Endometrium (tissue), 2 donors: ENCODE measurements at regions not wholly inside any gene's neighbourhood (a gene's known extent, or its start where the extent isn't known, plus 50 kb on each side); places are given as distances from the start of the nearest gene placed in this dataset.

Source experiments
- FAIRE-seq: peaks from 2 replicates; lab custom pipeline; 2012; peaks lifted over from hg19 to GRCh38; lab: Jason Lieb, UNC
- donor health status: control.
- donor health status: control.

DNA sequence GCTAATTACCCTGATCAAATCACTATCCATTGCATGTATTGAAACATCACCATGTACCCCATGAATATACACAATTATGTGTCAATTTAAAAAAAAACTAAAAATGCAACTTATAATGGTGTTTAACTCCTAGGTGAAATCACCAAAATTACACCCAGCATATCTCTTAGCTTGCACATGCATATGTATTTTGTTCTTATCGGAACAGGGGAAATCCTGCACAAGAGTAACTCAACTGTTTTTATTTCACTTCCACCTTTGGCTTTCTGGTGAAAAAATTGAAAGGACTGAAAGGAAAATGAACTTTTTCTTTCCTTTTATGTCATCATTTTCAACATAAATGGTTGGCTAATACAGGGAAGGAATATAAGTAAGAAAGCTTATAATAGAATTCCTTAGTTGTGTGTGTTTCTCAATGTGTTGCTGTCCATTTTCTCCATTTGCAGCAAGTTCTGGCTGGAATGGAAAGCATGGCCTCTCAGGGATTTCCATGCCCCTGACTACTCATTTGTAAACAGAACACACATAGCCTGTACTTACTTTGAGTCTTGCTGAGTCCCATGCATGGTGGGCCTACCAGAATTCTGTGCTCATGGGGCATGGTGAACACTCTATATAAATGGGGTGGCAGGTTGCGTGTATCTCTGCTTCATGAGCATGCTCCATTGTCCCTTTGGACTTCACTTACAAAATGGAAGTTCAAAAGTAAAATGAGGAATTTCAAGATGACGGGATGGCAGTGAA, 462.0 kb downstream of the HS3ST3B1 start:
- FAIRE-seq = no peak

DNA sequence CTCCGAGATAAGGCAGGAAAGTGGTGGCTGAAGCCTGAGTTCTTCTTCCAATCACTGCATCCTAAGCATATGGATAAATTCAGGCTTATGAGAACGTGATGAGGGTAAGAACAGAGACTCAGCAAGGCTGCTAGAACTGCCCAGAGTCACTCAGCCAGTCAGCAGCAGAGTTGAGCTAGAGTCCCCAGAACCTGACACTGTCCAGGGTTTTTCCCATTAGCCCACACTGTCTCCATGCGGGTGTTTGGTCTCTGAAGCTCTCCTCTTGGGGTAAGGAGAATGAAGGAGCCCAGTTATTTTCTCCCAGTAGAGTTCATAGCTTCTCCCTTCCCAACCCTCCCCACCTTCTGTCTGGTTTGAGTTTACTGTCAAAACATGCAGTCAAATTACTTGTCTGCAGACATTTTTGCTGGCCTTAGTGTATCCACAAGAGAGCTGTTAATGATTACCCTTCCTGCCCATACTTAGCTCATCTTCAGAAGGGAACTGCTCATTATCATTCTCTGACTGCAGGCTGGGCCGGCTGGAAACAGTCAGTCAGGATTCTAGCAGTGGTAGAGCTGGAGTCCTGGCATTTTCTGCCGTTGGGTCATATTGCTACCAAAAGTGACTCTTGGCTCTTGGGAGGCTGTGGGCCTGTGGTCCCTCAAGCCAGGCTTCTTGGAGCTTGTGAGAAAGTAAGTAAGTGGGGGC, 460.0 kb downstream of the HS3ST3B1 start:
- no peak for FAIRE-seq

DNA sequence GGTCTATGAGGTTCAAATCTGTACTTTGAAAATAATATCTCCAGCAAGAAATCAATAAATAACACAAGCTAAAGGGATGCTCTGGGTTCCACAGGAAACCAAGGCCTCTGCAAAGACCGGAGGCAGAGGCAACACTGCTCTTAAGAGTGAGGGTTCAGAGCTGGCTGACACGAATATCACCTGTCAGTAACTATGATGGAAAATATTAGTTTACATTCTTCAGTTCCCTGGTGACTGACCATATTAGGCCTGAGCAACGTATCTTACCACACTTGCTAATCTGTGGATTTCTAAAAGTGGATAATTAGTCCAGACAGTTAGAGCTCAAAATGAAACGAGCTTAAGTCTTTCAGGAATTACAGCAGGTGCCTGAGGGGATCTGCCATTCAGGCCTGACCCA, 459.3 kb downstream of the HS3ST3B1 start:
- no peak for FAIRE-seq

DNA sequence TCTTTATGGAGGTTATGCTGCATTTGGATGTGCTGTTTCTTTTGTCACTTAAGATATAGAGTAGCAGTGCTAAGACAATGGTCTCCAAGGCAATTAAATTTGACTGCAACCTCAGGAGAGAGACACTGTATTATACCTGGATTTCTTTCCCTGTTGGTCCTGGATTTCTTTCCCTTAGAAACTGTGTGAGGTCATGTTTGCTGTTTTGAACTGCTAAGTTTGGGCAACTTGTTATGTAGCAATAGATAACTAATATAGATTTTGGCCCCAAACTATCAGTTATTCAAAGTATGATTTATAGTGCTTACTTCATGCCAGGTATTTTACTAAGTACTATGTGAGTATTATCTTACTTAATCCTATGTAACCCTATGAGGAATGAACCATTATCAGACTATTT, 458.4 kb downstream of the HS3ST3B1 start:
- no peak for FAIRE-seq

- FAIRE-seq = no peak
These were observed 455.6 kb downstream of the HS3ST3B1 start for GRCh38 chr17:14756479-14756878.

GRCh38 chr17:14755002-14755401, 454.1 kb downstream of the HS3ST3B1 start:
- no peak for FAIRE-seq

GRCh38 chr17:14753383-14753782, 452.5 kb downstream of the HS3ST3B1 start:
- FAIRE-seq = no peak

GRCh38 chr17:14752011-14752410, 451.1 kb downstream of the HS3ST3B1 start:
- FAIRE-seq = no peak

- FAIRE-seq = no peak
These were observed 450.0 kb downstream of the HS3ST3B1 start for GRCh38 chr17:14750866-14751265.

- no peak for FAIRE-seq
These were observed 448.4 kb downstream of the HS3ST3B1 start for GRCh38 chr17:14749269-14749668.

DNA sequence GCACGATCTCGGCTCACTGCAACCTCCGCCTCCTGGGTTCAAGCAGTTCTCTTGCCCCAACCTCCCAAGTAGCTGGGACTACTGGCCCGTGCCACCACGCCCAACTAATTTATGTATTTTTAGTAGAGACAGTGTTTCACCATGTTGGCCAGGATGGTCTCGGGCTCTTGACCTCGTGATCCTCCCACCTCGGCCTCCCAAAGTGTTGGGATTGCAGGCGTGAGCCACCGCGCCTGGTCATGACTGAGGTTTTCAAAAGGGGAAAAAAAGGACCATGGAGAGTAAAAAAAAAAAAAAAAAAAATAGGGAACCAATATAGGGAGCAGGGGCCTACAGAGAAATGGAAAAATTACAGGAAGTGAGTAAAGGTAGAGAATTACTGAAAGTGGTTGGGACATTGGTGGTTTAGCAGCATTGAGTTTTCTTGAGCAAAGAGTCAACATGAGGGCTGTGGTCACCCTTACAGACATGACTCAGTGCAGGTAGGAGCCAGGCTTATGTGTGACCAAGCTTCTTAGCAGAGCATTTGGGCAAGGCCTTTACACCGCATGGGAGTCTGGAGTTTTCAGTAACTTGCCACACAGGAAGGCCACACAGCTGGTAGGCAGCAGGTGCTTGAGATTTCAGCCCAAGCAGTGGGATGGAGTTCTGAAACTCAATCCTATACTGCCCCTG, 447.3 kb downstream of the HS3ST3B1 start:
- FAIRE-seq = no peak

DNA sequence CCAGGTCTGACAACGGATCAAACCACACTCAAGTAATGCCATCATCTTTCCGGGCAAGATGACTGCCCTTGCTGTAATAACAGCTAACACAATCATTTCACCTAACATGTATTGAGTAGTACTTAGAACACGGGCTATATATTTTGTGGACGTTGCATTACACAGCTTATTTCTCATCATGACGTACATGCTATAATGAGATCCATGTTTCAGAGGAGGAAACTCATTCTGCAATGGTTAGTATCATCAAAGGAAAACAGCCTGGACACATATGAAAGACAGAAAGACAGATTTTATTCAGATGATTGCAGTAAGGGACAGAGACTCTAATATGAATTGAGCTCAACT, 446.7 kb downstream of the HS3ST3B1 start:
- no peak for FAIRE-seq

GRCh38 chr17:14746822-14747602, 446.1 kb downstream of the HS3ST3B1 start:
- FAIRE-seq = no peak

DNA sequence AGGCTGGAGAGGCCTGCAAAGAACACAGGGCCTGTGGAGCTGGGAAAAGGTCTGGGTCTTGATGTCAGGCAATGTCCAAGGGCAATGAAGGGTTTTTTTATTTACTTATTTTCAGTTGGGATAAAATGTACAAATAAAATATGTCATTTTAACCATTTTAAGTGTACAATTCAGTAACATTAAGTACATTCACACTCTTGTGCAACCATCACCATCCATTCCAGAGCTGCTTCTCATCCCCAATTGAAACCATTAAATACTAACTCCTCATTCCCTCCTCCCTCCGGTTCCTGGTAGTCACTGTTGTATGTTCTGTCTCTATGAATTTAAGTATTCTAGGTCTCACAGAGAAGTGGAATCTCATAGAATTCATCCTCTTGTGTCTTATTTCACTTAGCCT, 444.7 kb downstream of the HS3ST3B1 start:
- no peak for FAIRE-seq

DNA sequence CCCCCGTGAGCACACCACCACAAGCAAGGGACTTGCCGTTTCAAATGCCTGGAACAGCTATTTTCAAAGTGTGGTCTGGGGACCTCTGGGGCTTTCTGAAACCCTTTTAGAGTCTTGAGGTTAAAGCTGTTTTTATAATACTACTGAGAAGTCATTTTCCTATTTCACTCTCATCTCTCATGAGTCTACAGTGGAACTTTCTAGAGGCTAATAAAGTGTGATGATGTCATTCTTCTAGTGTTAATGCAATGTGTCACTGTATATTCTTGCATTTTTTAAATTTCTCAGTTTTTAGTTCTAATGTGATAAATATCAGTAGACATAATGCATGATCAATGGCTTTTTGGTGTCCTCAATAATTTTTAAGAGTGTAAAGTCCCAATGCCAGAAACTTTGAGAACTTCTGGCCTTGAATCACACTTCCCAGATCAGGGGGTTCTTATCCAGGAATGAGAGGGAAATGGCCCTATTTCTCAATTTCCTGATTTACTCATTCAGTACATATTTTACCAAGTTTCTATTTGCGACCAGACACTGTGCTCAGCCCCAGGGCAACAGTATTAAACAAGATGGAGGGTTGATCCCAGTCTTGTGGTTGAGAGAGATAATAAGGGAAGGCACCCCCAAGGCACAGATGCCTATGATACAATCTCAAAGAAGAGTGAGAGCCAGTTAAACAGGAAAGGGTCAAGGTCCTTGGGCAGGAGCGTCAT, 444.0 kb downstream of the HS3ST3B1 start:
- no peak for FAIRE-seq

GRCh38 chr17:14741491-14741890, 440.6 kb downstream of the HS3ST3B1 start:
- no peak for FAIRE-seq

DNA sequence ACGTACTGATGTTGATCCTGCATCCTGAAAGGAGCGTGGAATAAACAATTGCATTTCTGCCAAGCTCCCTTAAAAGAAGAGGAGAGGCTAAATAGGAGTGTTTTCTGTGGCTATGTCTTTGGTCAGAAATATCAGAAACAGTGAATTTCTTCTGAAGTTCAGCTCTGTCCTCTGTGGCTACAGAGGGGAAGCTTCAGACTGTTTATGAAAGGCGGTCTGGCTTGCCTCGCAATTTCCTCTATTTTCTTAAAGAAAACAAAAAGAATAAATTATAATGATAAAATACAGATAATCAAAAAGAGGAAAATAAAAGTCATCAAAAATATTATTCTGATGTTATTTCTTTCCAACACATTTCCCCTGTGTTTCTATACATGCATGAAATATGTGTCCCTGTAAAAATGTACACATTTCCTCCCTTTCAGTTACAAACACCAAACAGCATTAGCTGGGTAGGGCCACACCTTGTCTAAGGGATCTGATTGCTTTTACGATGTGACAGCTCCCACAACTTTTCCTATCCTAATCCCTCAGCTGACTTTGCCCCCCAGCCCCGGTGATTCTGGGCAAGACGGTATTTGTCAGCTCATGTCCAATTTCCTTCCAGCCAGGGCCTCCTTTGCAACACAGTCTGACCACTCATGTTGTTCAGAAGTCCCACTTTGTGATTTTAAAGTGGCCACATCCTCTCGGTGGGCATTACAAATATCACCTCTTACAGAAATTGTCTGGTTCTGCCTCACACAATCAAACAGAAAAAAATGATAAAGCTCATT, 439.0 kb downstream of the HS3ST3B1 start:
- no peak for FAIRE-seq

DNA sequence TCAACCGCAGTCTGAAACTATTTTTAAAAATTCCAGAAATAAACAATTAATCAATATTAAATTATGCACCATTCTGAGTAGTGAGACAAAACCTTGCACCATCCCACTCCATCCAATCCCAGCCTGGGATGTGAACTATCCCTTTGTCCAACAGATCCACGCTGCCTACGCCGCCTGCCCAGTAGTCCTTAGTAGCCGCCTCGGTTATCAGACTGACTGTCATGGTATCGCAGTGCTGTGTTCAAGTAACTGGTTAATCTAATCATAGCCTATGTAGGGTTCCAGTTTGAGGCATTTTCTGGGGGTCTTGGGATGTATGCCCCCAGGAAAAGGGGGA, 437.7 kb downstream of the HS3ST3B1 start:
- FAIRE-seq = no peak

GRCh38 chr17:14737984-14738651, 437.2 kb downstream of the HS3ST3B1 start:
- FAIRE-seq = no peak

GRCh38 chr17:14736631-14737030, 435.8 kb downstream of the HS3ST3B1 start:
- FAIRE-seq = no peak

GRCh38 chr17:14733376-14733775, 432.5 kb downstream of the HS3ST3B1 start:
- FAIRE-seq = no peak
